ENCODE measurements at regions not wholly inside any gene's neighbourhood (a gene's known extent, or its start where the extent isn't known, plus 50 kb on each side); places are given as distances from the start of the nearest gene placed in this dataset.

- TF ChIP-seq CTCF (IDR thresholded peaks at IDR 0.05; ENCODE audit: low read length) (no peak), EZH2 (IDR thresholded peaks at IDR 0.05; ENCODE audit: borderline replicate concordance, low read length) (no peak)
Observed at GRCh38 chr13:109326601-109327000, 459.8 kb downstream of the IRS2 start.
